SJSA1 (cell line): ENCODE measurements at regions not wholly inside any gene's neighbourhood (a gene's known extent, or its start where the extent isn't known, plus 50 kb on each side); places are given as distances from the start of the nearest gene placed in this dataset.
"Not testable (repeated sequence)": the region's sequence is repeated elsewhere in the genome, so short reads cannot be mapped to it uniquely, and the experiment has no call there.

Experiments
- DNase-seq, 2 experiments: peaks; one replicate each; pipeline ENCODE4 v3.0.0-alpha.2; 2015 to 2020; ENCODE audit warnings: low spot score in 2 of 2, low read depth in 1 of 2
- H3K27ac ChIP-seq: fragments of 250-450 bp; sonication (Bioruptor Pico); 2 replicates; pipeline ENCODE4 v1.5.1; 2020; ENCODE audit warnings: mild to moderate bottlenecking, moderate library complexity
- H3K27me3 ChIP-seq: fragments of 250-450 bp; sonication (Bioruptor Pico); replicated peaks from 2 replicates; pipeline ENCODE4 v1.5.1; 2020; ENCODE audit warnings: mild to moderate bottlenecking, moderate library complexity
- H3K36me3 ChIP-seq: fragments of 250-450 bp; sonication (Bioruptor Pico); 2 replicates; pipeline ENCODE4 v1.5.1; 2020; ENCODE audit warnings: mild to moderate bottlenecking
- H3K4me1 ChIP-seq: fragments of 250-450 bp; sonication (Bioruptor Pico); replicated peaks from 2 replicates; pipeline ENCODE4 v1.6.1; 2021; ENCODE audit warnings: mild to moderate bottlenecking
- H3K4me3 ChIP-seq: fragments of 250-450 bp; sonication (Bioruptor Pico); 2 replicates; pipeline ENCODE4 v1.5.1; 2020; ENCODE audit warnings: mild to moderate bottlenecking
- H3K9me3 ChIP-seq: fragments of 250-450 bp; sonication (Bioruptor Pico); replicated peaks from 2 replicates; pipeline ENCODE4 v1.5.1; 2020; ENCODE audit warnings: mild to moderate bottlenecking

- H3K9me3 ChIP-seq, H3K4me3 ChIP-seq, H3K27me3 ChIP-seq, DNase-seq, H3K36me3 ChIP-seq, H3K27ac ChIP-seq, H3K4me1 ChIP-seq: not testable (repeated sequence)
Measured at GRCh38 chr3:182344026-182344425, 449.3 kb upstream of the ATP11B start.

GRCh38 chr3:182349051-182349450 is 444.3 kb upstream of the ATP11B start:
- H3K27me3 ChIP-seq = no peaks in the 10 kb centered on the region
- no peak overlapping the region for H3K27ac ChIP-seq
- no peak overlapping the region for H3K4me3 ChIP-seq
- no peaks in the 10 kb centered on the region for H3K36me3 ChIP-seq
- H3K9me3 ChIP-seq = no peaks in the 10 kb centered on the region
- peak in 1 of 2 experiments; percentile 13 for DNase-seq
- H3K4me1 ChIP-seq = peaks cover 5% of the 10 kb centered on the region; the same call in 1 of the 2 replicates

GRCh38 chr3:182349951-182350517 is 443.3 kb upstream of the ATP11B start:
- Histone ChIP-seq H3K9me3 (no peaks in the 10 kb centered on the region), H3K27ac (no peak overlapping the region), H3K36me3 (no peaks in the 10 kb centered on the region), H3K4me1 (peaks cover 5% of the 10 kb centered on the region; the same call in 1 of the 2 replicates), H3K27me3 (no peaks in the 10 kb centered on the region), H3K4me3 (no peak overlapping the region)
- no peak for DNase-seq

GRCh38 chr3:182357928-182358327 is 435.4 kb upstream of the ATP11B start:
- H3K4me3 ChIP-seq = no peak overlapping the region
- H3K27ac ChIP-seq = no peak overlapping the region
- H3K4me1 ChIP-seq = peaks cover 13% of the 10 kb centered on the region
- DNase-seq = peak; percentile 56 to 62
- H3K36me3 ChIP-seq = no peaks in the 10 kb centered on the region
- no peaks in the 10 kb centered on the region for H3K27me3 ChIP-seq
- no peaks in the 10 kb centered on the region for H3K9me3 ChIP-seq

GRCh38 chr3:182364323-182364722 is 429.0 kb upstream of the ATP11B start:
- Histone ChIP-seq H3K36me3 (no peaks in the 10 kb centered on the region), H3K4me1 (peaks cover 17% of the 10 kb centered on the region), H3K9me3 (no peaks in the 10 kb centered on the region), H3K27me3 (no peaks in the 10 kb centered on the region), H3K4me3 (peak overlapping the region; percentile 15), H3K27ac (peak overlapping the region; percentile 52)
- peak in 1 of 2 experiments; percentile 38 for DNase-seq

- H3K27ac ChIP-seq = peak overlapping the region; percentile 52
- peaks cover 19% of the 10 kb centered on the region for H3K4me1 ChIP-seq
- no peaks in the 10 kb centered on the region for H3K36me3 ChIP-seq
- H3K27me3 ChIP-seq = no peaks in the 10 kb centered on the region
- DNase-seq = peak; percentile 65 to 71
- peak overlapping the region; percentile 15 for H3K4me3 ChIP-seq
- no peaks in the 10 kb centered on the region for H3K9me3 ChIP-seq
Measured at GRCh38 chr3:182364723-182365650, 428.3 kb upstream of the ATP11B start.

- DNase-seq = no peak
- Histone ChIP-seq H3K27me3 (no peaks in the 10 kb centered on the region), H3K9me3 (no peaks in the 10 kb centered on the region), H3K27ac (no peak overlapping the region), H3K36me3 (no peaks in the 10 kb centered on the region), H3K4me3 (no peak overlapping the region), H3K4me1 (peaks cover 31% of the 10 kb centered on the region)
Measured at GRCh38 chr3:182366746-182367145, 426.6 kb upstream of the ATP11B start.

GRCh38 chr3:182369861-182370260 is 423.4 kb upstream of the ATP11B start:
- H3K4me1 ChIP-seq = peaks cover 19% of the 10 kb centered on the region
- H3K27me3 ChIP-seq = no peaks in the 10 kb centered on the region
- H3K27ac ChIP-seq = no peak overlapping the region
- no peak for DNase-seq
- H3K36me3 ChIP-seq = no peaks in the 10 kb centered on the region
- H3K9me3 ChIP-seq = no peaks in the 10 kb centered on the region
- H3K4me3 ChIP-seq = no peak overlapping the region

GRCh38 chr3:182370949-182371348 is 422.4 kb upstream of the ATP11B start:
- H3K4me1 ChIP-seq = peaks cover 14% of the 10 kb centered on the region
- H3K36me3 ChIP-seq = no peaks in the 10 kb centered on the region
- no peak overlapping the region for H3K4me3 ChIP-seq
- no peaks in the 10 kb centered on the region for H3K9me3 ChIP-seq
- H3K27me3 ChIP-seq = no peaks in the 10 kb centered on the region
- H3K27ac ChIP-seq = no peak overlapping the region
- peak in 1 of 2 experiments; percentile 21 for DNase-seq

GRCh38 chr3:182375916-182376315 is 417.4 kb upstream of the ATP11B start:
- Histone ChIP-seq H3K27ac (no peak overlapping the region), H3K36me3 (no peaks in the 10 kb centered on the region), H3K9me3 (no peaks in the 10 kb centered on the region), H3K4me1 (peaks cover 3% of the 10 kb centered on the region), H3K4me3 (no peak overlapping the region), H3K27me3 (no peaks in the 10 kb centered on the region)
- DNase-seq = no peak

GRCh38 chr3:182382112-182382857 is 411.0 kb upstream of the ATP11B start:
- H3K9me3 ChIP-seq = no peaks in the 10 kb centered on the region
- DNase-seq = no peak
- H3K27me3 ChIP-seq = no peaks in the 10 kb centered on the region
- H3K27ac ChIP-seq = no peak overlapping the region
- H3K4me3 ChIP-seq = no peak overlapping the region
- H3K4me1 ChIP-seq = no peaks in the 10 kb centered on the region
- no peaks in the 10 kb centered on the region for H3K36me3 ChIP-seq

- Histone ChIP-seq H3K27ac (no peak overlapping the region), H3K27me3 (no peaks in the 10 kb centered on the region), H3K4me3 (no peak overlapping the region), H3K4me1 (peaks cover 6% of the 10 kb centered on the region), H3K36me3 (no peaks in the 10 kb centered on the region), H3K9me3 (no peaks in the 10 kb centered on the region)
- no peak for DNase-seq
Measured at GRCh38 chr3:182384221-182384620, 409.1 kb upstream of the ATP11B start.

- no peaks in the 10 kb centered on the region for H3K36me3 ChIP-seq
- no peaks in the 10 kb centered on the region for H3K9me3 ChIP-seq
- H3K4me3 ChIP-seq = no peak overlapping the region
Measured at GRCh38 chr3:182385356-182385755, 407.9 kb upstream of the ATP11B start.

GRCh38 chr3:182388506-182388905 is 404.8 kb upstream of the ATP11B start:
- H3K36me3 ChIP-seq = no peaks in the 10 kb centered on the region
- no peak for DNase-seq
- H3K27me3 ChIP-seq = no peaks in the 10 kb centered on the region
- H3K4me3 ChIP-seq = no peak overlapping the region
- H3K9me3 ChIP-seq = no peaks in the 10 kb centered on the region
- H3K4me1 ChIP-seq = peaks cover 6% of the 10 kb centered on the region
- no peak overlapping the region for H3K27ac ChIP-seq

More at GRCh38 chr3:182385356-182385755, 407.9 kb upstream of the ATP11B start:
- peaks cover 6% of the 10 kb centered on the region for H3K4me1 ChIP-seq
- H3K27me3 ChIP-seq = no peaks in the 10 kb centered on the region
- no peak overlapping the region for H3K27ac ChIP-seq
- no peak for DNase-seq
